GM19455 (cell line): ENCODE measurements at regions not wholly inside any gene's neighbourhood (a gene's known extent, or its start where the extent isn't known, plus 50 kb on each side); places are given as distances from the start of the nearest gene placed in this dataset.
"Not testable (repeated sequence)": the region's sequence is repeated elsewhere in the genome, so short reads cannot be mapped to it uniquely, and the experiment has no call there.

Experiments
- ATAC-seq: cut with Tn5 transposase; IDR thresholded peaks from one replicate; pipeline ENCODE4 v1.9.1; 2021; ENCODE audit not compliant: unreplicated experiment

DNA sequence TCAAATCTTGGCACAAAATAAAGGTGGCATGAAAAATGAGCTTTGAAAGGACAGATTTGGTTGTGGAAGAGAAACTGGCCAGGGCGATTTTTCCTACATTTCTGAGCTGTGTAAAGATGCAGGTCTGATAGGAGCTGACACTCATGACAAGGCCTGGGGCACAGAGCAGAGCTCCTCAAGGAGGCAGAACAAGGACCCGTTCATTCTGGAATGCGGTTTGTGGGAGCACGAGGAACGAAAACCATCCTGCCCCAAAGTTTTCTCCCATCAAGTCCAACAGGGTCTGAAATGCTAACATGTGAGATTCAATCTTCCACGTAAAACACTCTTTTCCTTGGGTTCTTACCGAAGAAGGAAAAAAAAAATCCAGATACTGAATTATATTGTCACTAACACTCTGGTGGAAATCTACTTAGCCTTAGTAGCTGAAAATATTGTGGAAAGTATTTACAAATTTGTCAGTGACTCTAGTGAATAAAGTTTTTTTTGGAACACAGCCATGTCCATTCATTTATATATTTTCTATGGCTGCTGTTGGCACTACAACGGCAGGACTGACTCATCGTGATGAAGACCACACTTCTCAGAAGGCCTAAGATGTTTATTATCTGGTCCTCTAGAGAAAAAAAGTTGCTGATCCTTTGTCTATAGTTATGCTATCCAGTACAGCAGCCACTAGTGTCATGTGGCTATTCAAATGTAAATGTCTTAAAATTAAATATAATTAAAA, 215.7 kb downstream of the BAMBI start:
- ATAC-seq, result no peak

DNA sequence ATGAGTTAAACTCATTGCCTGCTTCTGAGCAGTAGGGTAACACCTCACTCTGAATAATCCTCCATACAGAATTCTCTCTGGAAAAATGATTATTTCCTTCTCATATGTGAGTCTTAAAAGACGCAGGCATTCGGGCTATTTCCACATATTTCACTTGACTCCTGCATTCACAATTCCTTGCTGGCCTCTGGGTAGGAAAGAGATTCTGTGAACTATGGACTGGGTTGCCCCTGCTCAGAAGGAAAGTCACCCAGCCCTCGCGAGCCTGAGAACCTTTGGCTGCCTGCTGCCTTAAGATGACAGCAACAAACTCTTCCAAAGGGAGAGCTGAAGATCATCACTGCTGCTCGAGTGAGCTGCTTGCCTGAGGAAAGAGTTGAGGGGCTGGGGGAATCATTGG, 216.8 kb downstream of the BAMBI start:
- no peak for ATAC-seq

DNA sequence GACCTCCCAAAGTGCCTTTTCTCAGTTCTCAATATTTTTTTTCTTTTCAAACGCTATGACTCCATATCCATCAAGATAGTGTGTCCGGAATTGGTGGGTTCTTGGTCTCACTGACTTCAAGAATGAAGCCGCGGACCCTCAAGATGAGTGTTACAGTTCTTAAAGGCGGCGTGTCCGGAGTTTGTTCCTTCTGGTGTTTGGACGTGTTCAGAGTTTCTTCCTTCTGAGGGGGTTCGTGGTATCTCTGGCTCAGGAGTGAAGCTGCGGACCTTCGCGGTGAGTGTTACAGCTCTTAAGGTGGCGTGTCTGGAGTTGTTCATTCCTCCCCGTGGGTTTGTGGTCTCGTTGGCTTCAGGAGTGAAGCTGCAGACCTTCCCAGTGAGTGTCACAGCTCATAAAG, 218.3 kb downstream of the BAMBI start:
- ATAC-seq, result not testable (repeated sequence)

DNA sequence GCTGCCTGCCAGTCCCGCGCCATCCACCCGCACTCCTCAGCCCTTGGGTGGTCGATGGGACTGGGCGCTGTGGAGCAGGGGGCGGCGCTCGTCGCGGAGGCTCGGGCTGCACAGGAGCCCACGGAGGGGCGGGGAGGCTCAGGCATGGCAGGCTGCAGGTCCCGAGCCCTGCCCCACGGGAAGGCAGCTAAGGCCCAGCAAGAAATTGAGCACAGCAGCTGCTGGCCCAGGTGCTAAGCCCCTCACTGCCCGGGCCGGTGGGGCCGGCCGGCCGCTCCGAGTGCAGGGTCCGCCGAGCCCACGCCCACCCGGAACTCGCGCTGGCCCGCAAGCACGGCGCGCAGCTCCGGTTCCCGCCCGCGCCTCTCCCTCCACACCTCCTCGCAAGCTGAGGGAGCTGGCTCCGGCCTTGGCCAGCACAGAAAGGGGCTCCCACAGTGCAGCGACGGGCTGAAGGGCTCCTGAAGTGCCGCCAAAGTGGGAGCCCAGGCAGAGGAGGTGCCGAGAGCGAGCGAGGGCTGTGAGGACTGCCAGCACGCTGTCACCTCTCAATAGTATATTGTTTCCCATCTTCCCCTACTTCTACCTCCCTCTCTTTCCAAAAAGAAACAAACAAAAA, 219.6 kb downstream of the BAMBI start:
- ATAC-seq, result not testable (repeated sequence)

DNA sequence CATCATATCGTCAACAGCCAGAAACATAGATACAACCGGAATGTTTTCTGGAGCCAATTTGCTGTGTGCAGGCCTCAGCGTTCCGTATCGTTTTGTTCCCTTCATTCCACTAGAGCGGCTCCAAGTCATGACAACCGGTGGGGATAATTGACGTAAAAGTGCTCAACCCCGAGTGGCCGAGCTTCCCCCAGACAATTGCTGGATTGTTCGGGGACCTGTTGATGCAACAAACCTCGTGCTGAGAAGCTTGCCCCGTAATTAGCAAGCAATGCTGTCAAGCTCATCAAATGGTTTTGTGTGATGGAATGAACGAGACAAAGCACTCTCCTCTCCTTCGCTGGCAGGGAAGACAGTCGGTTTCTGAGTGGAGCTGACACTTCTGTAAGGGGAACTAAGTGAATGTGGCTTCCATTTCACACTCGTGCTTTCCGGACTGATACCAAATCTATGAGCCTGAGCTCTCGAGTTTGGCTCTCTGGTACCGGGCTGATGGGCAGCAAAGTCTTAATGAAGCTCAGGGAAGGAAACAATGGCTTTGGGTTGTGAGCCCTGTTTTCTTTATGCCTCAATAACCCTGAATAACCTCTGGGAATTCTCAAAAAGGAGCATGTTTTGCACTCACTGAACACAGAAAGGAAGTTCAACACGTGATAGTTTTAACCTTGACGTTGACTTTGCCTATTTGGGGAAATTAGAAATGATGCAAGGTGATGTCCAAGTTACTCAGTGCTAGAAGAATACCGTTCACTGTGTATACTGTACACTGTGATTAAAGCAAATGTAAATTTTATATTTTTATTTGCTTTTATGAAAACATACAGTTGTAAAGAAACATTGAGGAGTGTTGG, 220.5 kb downstream of the BAMBI start:
- ATAC-seq, result no peak

DNA sequence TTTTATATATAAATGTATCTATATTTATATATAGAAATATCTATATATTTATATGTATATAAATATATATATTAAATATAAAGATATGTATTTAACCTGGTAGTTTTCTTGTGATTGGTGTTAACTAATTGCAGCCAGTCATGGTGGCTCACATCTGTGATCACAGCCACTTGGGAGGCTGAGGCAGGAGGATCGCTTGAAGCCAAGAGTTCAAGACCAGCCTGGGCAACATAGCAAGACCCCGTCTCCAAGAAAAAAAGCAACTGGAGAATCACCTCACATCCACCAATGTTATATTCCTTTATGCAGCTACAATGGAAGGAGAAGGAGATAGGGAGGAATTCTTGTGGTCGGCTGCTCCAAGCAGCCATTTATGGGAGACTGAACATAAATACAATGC, 224.9 kb downstream of the BAMBI start:
- no peak for ATAC-seq

DNA sequence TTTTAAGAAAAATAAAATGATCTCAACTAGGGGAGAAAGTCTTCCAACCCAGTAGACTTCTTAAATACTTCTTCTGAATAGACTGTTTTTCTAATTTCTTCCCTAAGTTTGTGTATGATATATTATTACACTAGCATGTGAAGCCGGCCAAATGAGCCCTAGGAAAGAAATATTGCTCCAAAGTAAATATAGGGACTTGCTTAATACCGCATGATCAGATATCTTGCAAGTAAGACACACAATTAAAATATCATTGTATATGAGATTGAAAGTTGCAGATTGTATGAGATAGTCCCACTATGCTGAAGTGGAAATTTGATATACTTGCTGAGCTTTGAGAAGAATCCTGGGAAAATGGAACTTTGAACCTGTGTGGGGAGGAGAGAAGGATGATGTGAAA, 225.7 kb downstream of the BAMBI start:
- ATAC-seq, result no peak

DNA sequence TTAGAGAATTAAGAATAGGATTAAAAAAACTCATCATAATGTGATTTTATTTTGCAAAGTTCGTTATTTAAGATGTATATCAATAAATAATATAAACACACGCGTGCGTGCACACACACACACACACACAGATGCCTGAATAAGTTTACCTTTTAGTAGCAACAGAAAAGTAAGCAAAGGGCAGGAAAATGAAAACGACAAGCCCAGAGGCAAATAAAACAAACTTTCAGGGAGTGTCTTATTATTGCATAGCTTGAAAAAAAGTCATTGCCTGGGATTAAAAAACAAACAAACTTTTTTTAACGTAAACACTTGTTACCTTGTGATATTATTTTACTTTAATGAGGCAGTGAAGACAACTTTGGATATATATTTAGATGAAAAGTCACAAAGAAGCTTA, 226.4 kb downstream of the BAMBI start:
- ATAC-seq, result no peak

DNA sequence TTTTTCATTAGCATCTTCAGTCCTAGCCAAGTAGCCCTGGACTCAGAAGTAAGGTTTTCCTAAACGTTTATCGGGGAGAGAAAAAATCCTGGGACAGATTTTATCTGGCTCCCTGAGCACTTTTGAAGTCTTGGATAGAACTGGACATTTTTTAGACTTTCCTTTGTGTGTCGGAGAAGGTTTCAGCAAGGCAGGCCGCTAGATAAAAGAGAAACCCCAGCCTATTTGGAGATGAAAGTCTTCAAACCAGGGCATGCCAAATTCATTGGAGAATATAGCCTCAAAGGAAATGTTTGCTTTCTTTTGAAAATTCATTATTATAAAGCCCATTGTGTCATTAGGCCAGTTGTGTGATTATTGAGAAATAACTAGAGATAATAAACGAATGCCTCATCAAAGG, 228.1 kb downstream of the BAMBI start:
- ATAC-seq, result no peak

DNA sequence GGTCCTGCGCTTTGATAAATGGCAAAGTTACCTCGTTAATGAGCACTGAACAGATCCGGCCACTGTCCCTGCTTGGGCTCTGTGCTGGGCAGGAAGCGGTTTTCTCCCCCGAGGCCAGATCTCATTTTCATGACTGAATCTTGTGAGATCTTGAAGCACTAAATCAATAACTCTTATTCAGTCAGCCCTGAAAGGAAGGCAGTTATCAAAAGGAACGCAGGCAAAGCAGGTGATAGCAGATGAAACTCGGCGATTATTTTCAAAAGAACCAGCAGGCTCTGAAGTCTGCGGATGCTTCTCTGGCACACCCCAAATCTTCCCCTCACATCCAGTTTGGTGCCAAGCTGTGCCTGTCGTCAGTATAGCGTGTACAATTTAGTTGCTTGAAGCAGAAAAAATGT, 228.7 kb downstream of the BAMBI start:
- ATAC-seq, result no peak

DNA sequence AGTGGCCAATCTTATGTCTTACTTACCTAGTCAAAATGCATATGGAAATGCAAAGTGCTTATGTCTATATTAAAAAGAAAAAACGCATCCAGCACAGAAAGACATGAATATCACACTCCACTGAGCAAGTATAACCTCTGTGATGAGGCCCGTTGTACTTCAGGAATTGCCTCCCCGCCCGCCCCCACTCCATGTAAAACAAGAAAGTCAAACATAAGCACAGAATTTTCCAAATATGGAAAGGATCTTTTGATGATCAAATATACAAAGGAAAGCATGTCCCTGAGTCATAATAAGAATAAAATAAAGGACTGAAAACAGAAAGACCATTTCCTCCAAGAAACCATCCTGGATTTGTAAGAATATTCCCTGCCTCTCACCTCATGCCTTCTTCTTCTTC, 229.1 kb downstream of the BAMBI start:
- ATAC-seq, result no peak

DNA sequence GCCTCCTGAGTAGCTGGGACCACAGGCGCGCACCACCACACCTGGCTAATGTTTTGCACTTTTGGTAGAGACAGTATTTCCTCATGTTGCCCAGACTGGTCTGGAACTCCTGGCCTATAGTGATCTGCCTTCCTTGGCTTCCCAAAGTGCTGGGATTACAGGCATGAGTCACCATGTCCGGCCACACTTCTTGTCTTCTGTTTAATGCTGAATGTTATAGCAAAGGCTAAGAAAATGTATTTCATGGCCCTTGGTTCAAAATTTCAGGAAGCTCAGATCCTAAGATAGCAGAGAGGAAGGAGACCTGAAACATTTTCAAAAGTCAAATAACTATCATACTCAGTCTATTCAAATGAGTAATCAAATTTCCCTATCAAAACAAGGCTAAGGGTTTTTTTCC, 229.6 kb downstream of the BAMBI start:
- no peak for ATAC-seq

DNA sequence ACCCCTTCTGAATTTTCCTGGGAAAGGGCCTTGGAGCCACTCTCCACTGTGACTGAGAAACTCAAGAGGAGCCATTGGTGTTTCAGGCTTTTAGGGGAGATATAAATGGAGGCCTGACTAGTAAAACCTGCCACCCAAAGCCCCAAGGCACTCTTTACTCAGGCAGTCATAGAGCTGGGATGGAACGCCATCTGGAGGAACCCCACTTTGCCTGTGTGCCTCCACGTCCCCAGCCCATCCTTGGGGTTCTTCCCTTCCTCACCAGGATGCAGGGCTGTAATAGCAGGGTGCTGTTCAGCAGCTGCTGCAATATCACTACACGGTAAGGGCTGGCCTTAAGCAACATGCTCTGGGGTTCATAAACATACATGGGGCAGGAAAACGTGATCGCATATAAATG, 232.6 kb downstream of the BAMBI start:
- no peak for ATAC-seq

DNA sequence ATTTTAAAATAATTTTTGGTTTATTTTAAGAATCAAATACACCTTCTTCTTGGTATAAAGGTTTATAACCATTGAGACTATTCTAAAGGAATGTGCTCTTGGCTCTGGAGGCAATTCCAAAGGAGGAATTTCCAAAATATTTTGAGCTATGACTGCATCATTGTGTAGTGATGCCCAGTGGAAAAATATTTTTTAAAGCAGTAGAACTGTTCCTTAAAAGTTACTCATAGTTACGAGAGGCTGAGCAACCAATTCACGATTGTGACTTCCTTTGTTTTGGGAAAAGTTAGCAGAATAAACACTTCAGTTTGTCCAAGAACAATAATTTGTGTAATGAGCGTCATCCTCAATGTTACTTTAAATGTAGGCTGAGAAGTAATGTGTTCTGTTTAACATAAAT, 233.6 kb downstream of the BAMBI start:
- no peak for ATAC-seq

DNA sequence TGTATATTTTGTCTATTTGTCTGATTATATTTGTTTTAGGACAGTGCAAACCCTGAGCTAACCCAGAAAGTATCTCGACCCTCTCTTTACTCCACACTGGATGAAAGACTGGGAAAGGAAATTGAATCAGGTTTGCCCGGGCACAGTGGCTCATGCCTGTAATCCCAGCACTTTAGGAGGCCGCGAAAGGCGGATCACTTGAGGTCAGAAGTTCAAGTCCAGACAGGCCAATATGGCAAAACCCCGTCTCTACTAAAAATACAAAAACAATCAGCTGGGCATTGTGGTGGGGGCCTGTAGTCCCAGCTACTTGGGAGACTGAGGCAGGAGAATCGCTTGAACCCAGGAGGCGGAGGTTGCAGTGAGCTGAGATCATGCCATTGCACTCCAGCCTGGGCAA, 234.2 kb downstream of the BAMBI start:
- not testable (repeated sequence) for ATAC-seq

DNA sequence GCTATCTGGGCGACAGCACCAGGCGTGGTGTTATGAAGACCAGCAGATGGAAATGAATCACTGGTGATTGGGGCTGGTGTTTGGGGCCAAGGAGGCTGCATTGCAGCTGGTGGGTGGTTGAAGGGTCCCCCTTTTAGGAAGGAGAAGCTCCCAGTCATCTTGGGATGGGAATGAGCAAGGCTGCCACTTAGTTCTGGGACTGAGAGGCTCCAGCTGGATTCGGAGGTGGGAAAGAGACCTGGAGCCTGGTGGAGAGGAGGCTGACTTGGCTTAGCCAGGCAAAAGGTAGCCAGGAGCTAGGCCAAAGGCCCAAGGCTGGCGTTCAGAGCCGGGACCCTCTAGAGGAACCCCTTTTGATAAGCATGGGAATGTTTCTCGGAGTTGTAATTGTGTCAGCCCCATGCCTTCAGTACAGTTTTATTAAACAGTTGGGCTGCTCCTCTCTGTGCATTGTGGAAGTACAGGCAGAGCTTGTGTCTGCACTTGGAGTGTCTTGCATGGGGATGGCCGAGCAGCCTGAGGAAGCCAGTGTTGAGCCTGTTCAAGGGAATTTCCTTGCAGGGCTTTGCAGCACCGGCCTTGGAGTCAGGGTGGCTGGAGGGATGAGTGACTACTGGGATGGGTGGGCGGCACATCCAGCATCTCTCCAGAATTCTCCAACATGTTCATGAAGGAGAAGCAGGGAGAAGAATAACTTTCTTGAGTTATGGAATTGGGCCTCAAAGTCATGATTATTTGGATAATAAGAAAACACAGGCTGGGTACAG, 234.9 kb downstream of the BAMBI start:
- ATAC-seq, result no peak

DNA sequence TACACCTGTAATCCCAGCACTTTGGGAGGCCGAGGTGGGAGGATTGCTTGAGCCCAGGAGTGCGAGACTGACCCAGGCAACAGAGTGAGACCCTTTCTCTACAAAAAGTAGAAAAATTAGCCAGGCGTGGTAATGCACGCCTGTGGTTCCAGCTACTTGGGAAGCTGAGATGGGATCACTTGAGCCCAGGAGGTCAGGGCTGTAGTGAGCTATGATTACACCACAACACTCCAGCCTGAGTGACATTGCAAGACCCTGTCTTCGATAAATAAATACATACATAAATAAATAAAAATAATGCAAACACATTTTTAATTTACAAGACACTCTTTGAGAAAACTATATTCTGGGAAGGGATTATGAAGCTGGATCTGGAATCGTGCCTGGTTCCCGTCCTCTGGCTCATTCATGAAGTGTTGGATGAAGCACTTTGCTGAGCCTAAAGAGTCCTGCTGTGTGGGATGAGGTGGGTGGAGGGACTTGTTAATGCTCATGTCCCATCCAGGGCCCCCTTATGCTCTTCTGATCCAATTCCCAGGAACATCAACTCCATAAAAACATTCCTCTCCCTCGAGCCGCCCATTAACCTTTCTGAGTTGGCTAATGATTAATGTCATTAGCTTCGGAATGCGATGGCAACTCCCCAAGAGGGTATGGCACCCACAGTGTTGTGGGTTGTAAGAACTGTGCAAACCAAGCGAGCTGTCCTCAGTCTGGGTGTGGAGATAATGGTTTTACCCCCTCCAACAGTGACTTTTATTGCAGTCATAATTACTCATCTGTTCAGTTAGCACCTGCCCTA, 236.3 kb downstream of the BAMBI start:
- no peak for ATAC-seq

DNA sequence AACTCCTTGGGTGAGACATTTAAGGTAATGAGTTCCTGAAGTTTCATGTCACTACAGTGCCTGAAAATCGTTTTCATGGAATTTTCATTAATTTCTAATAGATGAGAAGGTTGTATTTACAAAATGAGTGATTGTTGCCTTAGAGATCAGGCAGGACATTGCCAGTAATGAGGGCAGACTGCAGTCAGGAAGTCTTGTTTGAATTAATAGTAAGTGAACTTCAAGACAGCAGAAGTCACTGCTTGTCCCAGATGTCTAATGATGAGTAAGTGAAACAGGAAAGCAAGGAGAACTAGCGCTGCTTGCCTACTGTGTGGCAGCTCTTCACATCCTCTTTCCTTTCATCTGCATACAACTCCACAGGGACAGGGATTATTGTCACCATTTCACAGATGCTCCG, 237.4 kb downstream of the BAMBI start:
- no peak for ATAC-seq

DNA sequence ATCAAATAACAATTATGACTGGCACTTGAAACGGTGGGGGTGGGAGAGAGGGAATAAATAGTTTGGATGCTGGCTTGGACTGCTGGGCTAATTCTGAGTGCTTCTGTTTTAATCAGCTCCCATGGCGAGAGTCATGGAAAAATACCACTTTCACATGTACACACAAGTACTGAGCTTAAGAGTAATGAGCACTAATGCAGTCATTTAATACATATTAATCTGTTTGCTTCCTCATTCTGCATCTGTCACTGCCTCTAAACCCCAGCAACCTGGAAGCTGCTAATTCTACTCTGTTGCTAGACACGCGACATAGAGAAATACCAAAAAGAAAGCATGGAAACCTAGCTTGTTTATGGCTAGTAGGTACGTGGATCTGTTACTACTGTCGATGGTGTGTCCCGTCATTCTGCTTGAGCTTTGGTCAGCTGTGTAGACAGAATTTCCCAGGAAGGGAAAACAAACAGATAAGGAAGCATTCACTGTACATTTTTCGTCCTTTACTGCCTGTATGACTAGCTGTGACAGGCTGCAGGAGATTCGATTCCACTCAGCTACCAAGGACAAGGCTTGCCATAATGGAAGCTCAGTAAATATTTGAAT, 238.8 kb downstream of the BAMBI start:
- ATAC-seq, result no peak

DNA sequence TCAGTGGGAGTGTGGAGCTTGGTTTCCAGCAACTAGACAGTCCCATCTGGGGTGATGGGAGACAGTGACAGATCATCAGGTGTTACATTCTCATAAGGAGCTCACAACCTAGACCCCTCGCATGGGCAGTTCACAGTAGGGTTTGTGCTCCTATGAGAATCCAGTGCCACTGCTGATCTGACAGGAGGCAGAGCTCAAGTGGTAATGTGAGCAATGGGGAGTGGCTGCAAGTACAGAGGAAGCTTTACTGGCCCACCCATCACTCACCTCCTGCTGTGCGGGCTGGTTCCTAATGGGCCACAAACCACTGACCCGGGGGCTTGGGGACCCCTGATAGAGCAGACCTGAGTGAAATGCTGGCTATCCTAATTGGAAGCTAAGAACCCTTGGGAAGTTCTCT, 242.8 kb downstream of the BAMBI start:
- no peak for ATAC-seq
